Neural progenitor cell (in vitro differentiated cells): ENCODE measurements at regions not wholly inside any gene's neighbourhood (a gene's known extent, or its start where the extent isn't known, plus 50 kb on each side); places are given as distances from the start of the nearest gene placed in this dataset.

ENCODE experiments used
- CTCF ChIP-seq: fragments of 200-600 bp; sonication (generic); IDR thresholded peaks from 2 replicates; pipeline ENCODE4 v1.5.1; 2017; ENCODE audit warnings: antibody characterized with exemption, mild to moderate bottlenecking
- EZH2 ChIP-seq: fragments of 200-600 bp; sonication (generic); IDR thresholded peaks from 2 replicates; pipeline ENCODE4 v1.6.1; 2017; ENCODE audit warnings: antibody characterized with exemption, mild to moderate bottlenecking, moderate library complexity

- TF ChIP-seq CTCF: no peak
- TF ChIP-seq EZH2: no peak
Measured at GRCh38 chr14:95402578-95402977, 82.9 kb upstream of the CLMN start.
